ENCODE measurements at regions not wholly inside any gene's neighbourhood (a gene's known extent, or its start where the extent isn't known, plus 50 kb on each side); places are given as distances from the start of the nearest gene placed in this dataset.

- H3K79me1 ChIP-seq (ENCODE audit: low read depth, low read length) = no peaks in the 10 kb centered on the region
- H4K91ac ChIP-seq (replicated peaks; ENCODE audit: insufficient read length, low read length) = no peak overlapping the region
- no peak overlapping the region for H2BK120ac ChIP-seq (replicated peaks; ENCODE audit: low read depth, low read length)
- H4K20me1 ChIP-seq (replicated peaks in 1 of 2; ENCODE audit: control insufficient read depth in 1 of 2, insufficient read depth in 2 of 2, low read length in 2 of 2) = no peaks in the 10 kb centered on the region
- H2BK15ac ChIP-seq (ENCODE audit: low read length) = no peak overlapping the region
- H3K56ac ChIP-seq (replicated peaks; ENCODE audit: insufficient read length, low read depth, low read length) = no peak overlapping the region
- no peak overlapping the region for H2BK12ac ChIP-seq (ENCODE audit: low read depth, low read length)
- H3K14ac ChIP-seq (ENCODE audit: insufficient read length) = no peak overlapping the region
- ChIA-PET CTCF (ENCODE audit: partially characterized antibody) (interaction anchor here (1.3 to 3.4 kb wide), 2 partner anchors 11 to 15 kb away, joined by 5 to 13 read pairs; no protein-coding TSS in a partner anchor), POLR2A (ENCODE audit: partially characterized antibody) (no interaction called here)
- no peak overlapping the region for H3K27ac ChIP-seq (ENCODE audit: low read depth, low read length)
- no peak overlapping the region for H3K4me2 ChIP-seq (ENCODE audit: insufficient read depth in 1 of 2, low read depth in 2 of 2, low read length in 2 of 2)
- no peaks in the 10 kb centered on the region for H3K27me3 ChIP-seq (replicated peaks in 1 of 4; ENCODE audit: control insufficient read depth in 3 of 4, extremely low read depth in 1 of 4, insufficient read depth in 3 of 4, low read length in 3 of 4)
- H3K4ac ChIP-seq (replicated peaks; ENCODE audit: insufficient read length, low read depth, low read length) = no peak overlapping the region
- no peak overlapping the region for H3K4me3 ChIP-seq (ENCODE audit: extremely low read depth in 1 of 4, insufficient read depth in 2 of 4, low read depth in 3 of 4, low read length in 4 of 4)
- 82% methylated on average over 5 of the region's 5 CpGs; no CpG with 5 or more reads in 1 of the 2 experiments for WGBS, 2 experiments (ENCODE audit: extremely low coverage in 1 of 2, insufficient coverage in 1 of 2, insufficient read length in 1 of 2, insufficient replicate concordance in 2 of 2, low coverage in 1 of 2, low lambda C conversion rate in 2 of 2, missing lambda C conversion rate in 1 of 2)
- H4K8ac ChIP-seq (ENCODE audit: extremely low read depth, insufficient read depth, low read length) = no peak overlapping the region
- no peak overlapping the region for H3K23ac ChIP-seq (ENCODE audit: insufficient read length)
- no peaks in the 10 kb centered on the region for H3K36me3 ChIP-seq (ENCODE audit: control insufficient read depth in 2 of 4, insufficient read depth in 4 of 4, low read length in 3 of 4)
- DNase-seq (ENCODE audit: low read depth in 1 of 2, low spot score in 2 of 2) (no peak), FAIRE-seq (no peak)
- H3K4me1 ChIP-seq (replicated peaks in 1 of 4; ENCODE audit: control insufficient read depth in 3 of 4, insufficient read depth in 4 of 4, low read length in 3 of 4) = no peaks in the 10 kb centered on the region
- no peak overlapping the region for H3K18ac ChIP-seq (ENCODE audit: extremely low read depth, low read length)
- H3K9ac ChIP-seq (replicated peaks in 1 of 4; ENCODE audit: extremely low read depth in 1 of 4, low read depth in 3 of 4, low read length in 3 of 4) = no peak overlapping the region
- no peak overlapping the region for H2BK20ac ChIP-seq (ENCODE audit: low read length)
- no peaks in the 10 kb centered on the region for H3K9me3 ChIP-seq (ENCODE audit: insufficient read depth in 2 of 2, low read depth in 1 of 2, low read length in 1 of 2)
- TF ChIP-seq FOSL1 (IDR thresholded peaks at IDR 0.05; ENCODE audit: insufficient read depth, low read depth, low read length) (no peak), CREB1 (IDR thresholded peaks at IDR 0.05) (no peak), YY1 (IDR thresholded peaks at IDR 0.05; ENCODE audit: low read depth, low read length) (no peak), KDM4A (IDR thresholded peaks at IDR 0.05; ENCODE audit: low read depth, low read length, severe bottlenecking) (no peak), TAF7 (optimal IDR thresholded peaks at IDR 0.05; ENCODE audit: borderline replicate concordance, low read depth, low read length) (no peak)
- H2AK5ac ChIP-seq (ENCODE audit: low read depth, low read length) = no peak overlapping the region
- H3K23me2 ChIP-seq (ENCODE audit: low read depth, low read length) = no peaks in the 10 kb centered on the region
- no peak overlapping the region for H2BK5ac ChIP-seq (ENCODE audit: low read depth, low read length)
- no peak overlapping the region for H4K5ac ChIP-seq (ENCODE audit: insufficient read length, low read depth, low read length)
- no peak overlapping the region for H2AFZ ChIP-seq (ENCODE audit: low read length)
- no peaks in the 10 kb centered on the region for H3K79me2 ChIP-seq (ENCODE audit: control insufficient read depth in 1 of 2, insufficient read depth in 2 of 2, low read length in 2 of 2)
Observed at GRCh38 chr12:107417004-107417403, 268.6 kb upstream of the PWP1 start.

Data from H1 (cell line).